SK-N-SH treated with all-trans-retinoic acid at 6 μM for 48 hours (cell line): ENCODE measurements at regions not wholly inside any gene's neighbourhood (a gene's known extent, or its start where the extent isn't known, plus 50 kb on each side); places are given as distances from the start of the nearest gene placed in this dataset.

Experiments
- ATAC-seq: fragments of 200-7000 bp; cut with Tn5 transposase; 3 replicates; pipeline ENCODE4 v1.9.1; 2020; ENCODE audit warnings: mild to moderate bottlenecking, moderate library complexity
- ARNTL ChIP-seq: fragments of 450-650 bp; formaldehyde crosslinking; IDR thresholded peaks from 2 replicates; pipeline ENCODE4 v1.5.0; 2020; ENCODE audit warnings: low read depth, mild to moderate bottlenecking, moderate library complexity, borderline replicate concordance
- BACH2 ChIP-seq: fragments of 250-450 bp; sonication (Bioruptor Pico); IDR thresholded peaks from 2 replicates; pipeline ENCODE4 v1.9.0; 2021; ENCODE audit warnings: mild to moderate bottlenecking, borderline replicate concordance
- CREB5 ChIP-seq: fragments of 250-450 bp; sonication (Bioruptor Pico); IDR thresholded peaks from 2 replicates; pipeline ENCODE4 v1.5.1; 2020; ENCODE audit warnings: low read depth, mild to moderate bottlenecking, moderate library complexity
- CSDC2 ChIP-seq: fragments of 250-450 bp; sonication (Bioruptor Pico); IDR thresholded peaks from 2 replicates; pipeline ENCODE4 v1.5.0; 2020; ENCODE audit warnings: mild to moderate bottlenecking, moderate library complexity
- CSRNP3 ChIP-seq: fragments of 250-450 bp; sonication (Bioruptor Pico); IDR thresholded peaks from 2 replicates; pipeline ENCODE4 v1.5.1; 2021; ENCODE audit warnings: mild to moderate bottlenecking, moderate library complexity
- ESRRG ChIP-seq: fragments of 250-450 bp; sonication (Bioruptor Pico); IDR thresholded peaks from 2 replicates; pipeline ENCODE4 v1.6.1; 2021; ENCODE audit warnings: mild to moderate bottlenecking
- GLIS3 ChIP-seq: fragments of 250-450 bp; sonication (Bioruptor Pico); IDR thresholded peaks from 2 replicates; pipeline ENCODE4 v1.5.0; 2020; ENCODE audit warnings: mild to moderate bottlenecking, moderate library complexity
- ISL1 ChIP-seq: fragments of 250-450 bp; sonication (Bioruptor Pico); IDR thresholded peaks from 2 replicates; pipeline ENCODE4 v2.1.2; 2022; ENCODE audit warnings: mild to moderate bottlenecking, moderate library complexity
- OSR1 ChIP-seq: fragments of 250-450 bp; sonication (Bioruptor Pico); IDR thresholded peaks from 2 replicates; pipeline ENCODE4 v1.8.0; 2022; ENCODE audit warnings: moderate library complexity, mild to moderate bottlenecking, inconsistent platforms
- PATZ1 ChIP-seq: fragments of 250-450 bp; sonication (Bioruptor Pico); IDR thresholded peaks from 2 replicates; pipeline ENCODE4 v1.8.0; 2020; ENCODE audit warnings: mild to moderate bottlenecking, moderate library complexity, borderline replicate concordance
- POU6F1 ChIP-seq: fragments of 250-450 bp; sonication (Bioruptor Pico); IDR thresholded peaks from 2 replicates; pipeline ENCODE4 v1.8.0; 2021; ENCODE audit warnings: low read depth, mild to moderate bottlenecking, moderate library complexity, borderline replicate concordance
- PPARA ChIP-seq: fragments of 250-450 bp; sonication (Bioruptor Pico); IDR thresholded peaks from 2 replicates; pipeline ENCODE4 v1.5.0; 2020; ENCODE audit warnings: mild to moderate bottlenecking, borderline replicate concordance
- RARB ChIP-seq: fragments of 250-450 bp; sonication (Bioruptor Pico); IDR thresholded peaks from 2 replicates; pipeline ENCODE4 v1.8.0; 2021; ENCODE audit warnings: mild to moderate bottlenecking, moderate library complexity
- SNAI2 ChIP-seq: fragments of 250-450 bp; sonication (Bioruptor Pico); IDR thresholded peaks from 2 replicates; pipeline ENCODE4 v1.5.0; 2020; ENCODE audit warnings: mild to moderate bottlenecking, moderate library complexity
- TCF4 ChIP-seq: fragments of 250-450 bp; sonication (Bioruptor Pico); IDR thresholded peaks from 2 replicates; pipeline ENCODE4 v1.8.0; 2021; ENCODE audit warnings: mild to moderate bottlenecking, moderate library complexity, borderline replicate concordance
- TOX ChIP-seq: fragments of 250-450 bp; sonication (Bioruptor Pico); IDR thresholded peaks from 2 replicates; pipeline ENCODE4 v1.8.0; 2021; ENCODE audit warnings: mild to moderate bottlenecking, moderate library complexity, borderline replicate concordance
- TSHZ2 ChIP-seq: fragments of 250-450 bp; sonication (Bioruptor Pico); IDR thresholded peaks from 2 replicates; pipeline ENCODE4 v1.5.0; 2020; ENCODE audit warnings: mild to moderate bottlenecking, moderate library complexity
- ZC3H10 ChIP-seq: fragments of 250-450 bp; sonication (Bioruptor Pico); IDR thresholded peaks from 2 replicates; pipeline ENCODE4 v1.5.1; 2021; ENCODE audit warnings: mild to moderate bottlenecking, moderate library complexity
- ZNF565 ChIP-seq: fragments of 450-650 bp; formaldehyde crosslinking; conservative IDR thresholded peaks from 2 replicates; pipeline ENCODE4 v1.5.0; 2020; ENCODE audit warnings: low read depth, mild to moderate bottlenecking, moderate library complexity
- ZNF70 ChIP-seq: fragments of 450-650 bp; formaldehyde crosslinking; IDR thresholded peaks from 2 replicates; pipeline ENCODE4 v1.5.0; 2020; ENCODE audit warnings: mild to moderate bottlenecking, moderate library complexity
- ZNF8 ChIP-seq: fragments of 450-650 bp; formaldehyde crosslinking; IDR thresholded peaks from 2 replicates; pipeline ENCODE4 v1.5.0; 2020; ENCODE audit warnings: mild to moderate bottlenecking, moderate library complexity

- ATAC-seq = peak; percentile 77
- no peak for TF ChIP-seq ZNF8
- TF ChIP-seq PATZ1 = no peak
- TF ChIP-seq CSRNP3 = no peak
- no peak for TF ChIP-seq ISL1
- TF ChIP-seq TCF4 = no peak
- no peak for TF ChIP-seq OSR1 (CRISPR knock-in tag)
- no peak for TF ChIP-seq TSHZ2 (CRISPR knock-in tag)
- TF ChIP-seq RARB (CRISPR knock-in tag) = no peak
- no peak for TF ChIP-seq SNAI2
Observed at GRCh38 chr13:72204291-72204690, 337.3 kb upstream of the DACH1 start.

GRCh38 chr13:72201726-72202125 is 334.7 kb upstream of the DACH1 start:
- no peak for ATAC-seq
- no peak for TF ChIP-seq TOX
- TF ChIP-seq ZC3H10 (CRISPR knock-in tag) = no peak
- TF ChIP-seq, all 23 proteins: peak for 0

GRCh38 chr13:72199640-72200039 is 332.6 kb upstream of the DACH1 start:
- TF ChIP-seq POU6F1 (CRISPR knock-in tag) = no peak
- no peak for TF ChIP-seq ARNTL (CRISPR knock-in tag)
- TF ChIP-seq TCF4 = no peak
- TF ChIP-seq ZC3H10 (CRISPR knock-in tag) = no peak
- TF ChIP-seq PPARA (CRISPR knock-in tag) = no peak
- TF ChIP-seq ESRRG (CRISPR knock-in tag) = no peak
- no peak; the same call in 2 of the 3 replicates for ATAC-seq

GRCh38 chr13:72198967-72199560 is 332.1 kb upstream of the DACH1 start:
- ATAC-seq = no peak
- no peak for TF ChIP-seq ZNF70 (CRISPR knock-in tag)
- no peak for TF ChIP-seq SNAI2
- no peak for TF ChIP-seq TCF4
- TF ChIP-seq OSR1 (CRISPR knock-in tag) = no peak
- no peak for TF ChIP-seq ZNF565 (CRISPR knock-in tag)
- no peak for TF ChIP-seq GLIS3
- TF ChIP-seq PPARA (CRISPR knock-in tag) = no peak

- ATAC-seq = no peak
- TF ChIP-seq CSDC2 (CRISPR knock-in tag) (no peak), ARNTL (CRISPR knock-in tag) (no peak), PPARA (CRISPR knock-in tag) (no peak), RARB (CRISPR knock-in tag) (no peak), CREB5 (CRISPR knock-in tag) (no peak), ZNF565 (CRISPR knock-in tag) (no peak), GLIS3 (no peak), ESRRG (CRISPR knock-in tag) (no peak), TSHZ2 (CRISPR knock-in tag) (no peak), ZC3H10 (CRISPR knock-in tag) (no peak), SNAI2 (no peak), CSRNP3 (no peak), BACH2 (CRISPR knock-in tag) (no peak)
Observed at GRCh38 chr13:72198042-72198441, 331.0 kb upstream of the DACH1 start.
